ENCODE measurements at regions not wholly inside any gene's neighbourhood (a gene's known extent, or its start where the extent isn't known, plus 50 kb on each side); places are given as distances from the start of the nearest gene placed in this dataset.

DNA sequence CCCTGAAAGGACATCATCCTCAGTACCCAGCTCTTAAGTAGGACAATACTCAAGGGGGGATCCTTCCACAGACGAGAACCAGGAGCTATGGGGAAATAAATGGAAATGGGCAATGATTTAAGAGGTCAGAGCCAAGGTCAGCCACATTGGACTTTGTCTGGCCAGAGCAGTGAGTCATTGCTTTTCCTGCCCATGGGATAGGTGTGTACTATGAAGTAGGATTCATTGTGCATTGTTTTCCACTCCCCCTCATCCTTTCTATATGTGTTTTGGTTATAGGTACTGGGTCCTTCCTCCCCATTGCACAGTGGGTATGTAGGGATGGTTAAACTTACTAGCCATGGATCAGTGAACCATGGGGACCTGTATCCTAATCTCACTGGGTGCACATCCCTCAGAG lies 328.9 kb upstream of the USP25 start:
- TF ChIP-seq, protein P1, sequence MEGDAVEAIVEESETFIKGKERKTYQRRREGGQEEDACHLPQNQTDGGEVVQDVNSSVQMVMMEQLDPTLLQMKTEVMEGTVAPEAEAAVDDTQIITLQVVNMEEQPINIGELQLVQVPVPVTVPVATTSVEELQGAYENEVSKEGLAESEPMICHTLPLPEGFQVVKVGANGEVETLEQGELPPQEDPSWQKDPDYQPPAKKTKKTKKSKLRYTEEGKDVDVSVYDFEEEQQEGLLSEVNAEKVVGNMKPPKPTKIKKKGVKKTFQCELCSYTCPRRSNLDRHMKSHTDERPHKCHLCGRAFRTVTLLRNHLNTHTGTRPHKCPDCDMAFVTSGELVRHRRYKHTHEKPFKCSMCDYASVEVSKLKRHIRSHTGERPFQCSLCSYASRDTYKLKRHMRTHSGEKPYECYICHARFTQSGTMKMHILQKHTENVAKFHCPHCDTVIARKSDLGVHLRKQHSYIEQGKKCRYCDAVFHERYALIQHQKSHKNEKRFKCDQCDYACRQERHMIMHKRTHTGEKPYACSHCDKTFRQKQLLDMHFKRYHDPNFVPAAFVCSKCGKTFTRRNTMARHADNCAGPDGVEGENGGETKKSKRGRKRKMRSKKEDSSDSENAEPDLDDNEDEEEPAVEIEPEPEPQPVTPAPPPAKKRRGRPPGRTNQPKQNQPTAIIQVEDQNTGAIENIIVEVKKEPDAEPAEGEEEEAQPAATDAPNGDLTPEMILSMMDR (conservative IDR thresholded peaks at IDR 0.05; ENCODE audit: low read depth in 2 of 2): no peak
- TF ChIP-seq EZH2 (IDR thresholded peaks at IDR 0.05; ENCODE audit: low read depth, unreplicated experiment): no peak
- no peak for TF ChIP-seq JUNB (IDR thresholded peaks at IDR 0.05; ENCODE audit: unreplicated experiment)

All from GM23338 (cell line).